Smooth muscle cell (in vitro differentiated cells): ENCODE measurements at regions not wholly inside any gene's neighbourhood (a gene's known extent, or its start where the extent isn't known, plus 50 kb on each side); places are given as distances from the start of the nearest gene placed in this dataset.

Source experiments
- DNase-seq: peaks from one replicate; lab custom pipeline; 2025; ENCODE audit not compliant: unreplicated experiment; lab: John Stamatoyannopoulos, UW
- H2AFZ ChIP-seq: fragments of 200-600 bp; sonication (generic); 2 replicates; pipeline ENCODE4 v1.6.0; 2016; ENCODE audit warnings: antibody characterized with exemption, low read depth, mild to moderate bottlenecking
- H3F3A ChIP-seq: fragments of 200-600 bp; sonication (generic); 2 replicates; pipeline ENCODE4 v1.6.0; 2017; ENCODE audit warnings: antibody characterized with exemption, low read depth
- H3K27ac ChIP-seq: fragments of 200-600 bp; sonication (generic); 2 replicates; pipeline ENCODE4 v1.5.1; 2016; ENCODE audit warnings: low read depth, mild to moderate bottlenecking
- H3K27me3 ChIP-seq: fragments of 200-600 bp; sonication (generic); 2 replicates; pipeline ENCODE4 v1.6.1; 2016; ENCODE audit warnings: low read depth, mild to moderate bottlenecking
- H3K36me3 ChIP-seq: fragments of 200-600 bp; sonication (generic); 2 replicates; pipeline ENCODE4 v1.5.1; 2016; ENCODE audit warnings: low read depth
- H3K4me1 ChIP-seq: fragments of 200-600 bp; sonication (generic); 2 replicates; pipeline ENCODE4 v1.5.1; 2016; ENCODE audit warnings: low read depth
- H3K4me2 ChIP-seq: fragments of 200-600 bp; sonication (generic); 2 replicates; pipeline ENCODE4 v1.6.0; 2016; ENCODE audit warnings: mild to moderate bottlenecking
- H3K4me3 ChIP-seq: fragments of 200-600 bp; sonication (generic); 2 replicates; pipeline ENCODE4 v1.5.1; 2016; ENCODE audit warnings: mild to moderate bottlenecking
- H3K79me2 ChIP-seq: fragments of 200-600 bp; sonication (generic); 2 replicates; pipeline ENCODE4 v1.6.0; 2016; ENCODE audit warnings: low read depth, mild to moderate bottlenecking
- H3K9ac ChIP-seq: fragments of 200-600 bp; sonication (generic); 2 replicates; pipeline ENCODE4 v1.6.0; 2016; ENCODE audit warnings: low read depth
- H3K9me3 ChIP-seq: fragments of 200-600 bp; sonication (generic); replicated peaks from 2 replicates; pipeline ENCODE4 v1.5.1; 2016; ENCODE audit warnings: low read depth
- H4K20me1 ChIP-seq: fragments of 200-600 bp; sonication (generic); 2 replicates; pipeline ENCODE4 v1.6.0; 2016; ENCODE audit warnings: low read depth
- WGBS: methylation state at CpG from one replicate; pipeline ENCODE4 v1.1.7; 2016; ENCODE audit warnings: low lambda C conversion rate; 5-methylcytosine and 5-hydroxymethylcytosine counted together
- TF ChIP-seq, protein P1 (sequence below): fragments of 200-600 bp; sonication (generic); IDR thresholded peaks from 2 replicates; pipeline ENCODE4 v1.5.1; 2017; ENCODE audit warnings: borderline replicate concordance, mild to moderate bottlenecking, antibody characterized with exemption; ENCODE audit not compliant: insufficient read depth, poor library complexity, severe bottlenecking

DNA sequence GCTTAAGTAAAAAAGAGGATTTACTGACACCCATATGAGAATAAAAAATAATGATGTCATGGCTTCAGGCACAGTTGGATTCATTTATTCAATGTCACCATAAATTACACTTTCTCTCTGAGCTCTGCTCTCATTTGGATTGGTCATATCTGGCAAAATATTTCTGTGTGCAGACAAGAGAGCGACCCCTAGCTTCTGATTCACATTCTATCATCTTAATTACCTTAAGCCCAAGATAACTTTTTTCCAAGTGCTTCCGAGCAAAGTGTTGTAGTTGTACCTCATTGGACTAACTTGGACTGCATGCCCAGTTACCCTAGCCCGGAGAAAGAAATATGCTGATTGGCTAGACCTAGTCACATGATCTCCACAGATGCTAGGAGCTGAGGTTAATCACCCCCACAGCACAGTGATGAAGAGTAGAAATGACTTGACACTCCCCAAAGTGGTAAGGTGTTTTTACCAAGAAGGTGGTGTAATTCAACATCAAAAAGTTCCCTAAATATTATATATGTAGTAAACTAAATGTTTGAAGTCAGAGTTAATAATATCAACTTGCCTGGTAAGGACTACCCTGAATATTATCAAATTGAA lies 552.2 kb upstream of the SUCLG2 start:
- WGBS, result 94% methylated on average over 3 of the region's 3 CpGs
- Histone ChIP-seq H4K20me1 (no peaks in the 10 kb centered on the region), H3K4me3 (no peak overlapping the region), H3K4me1 (no peaks in the 10 kb centered on the region), H3K27me3 (no peaks in the 10 kb centered on the region), H3K9me3 (peaks cover 7% of the 10 kb centered on the region), H3K4me2 (no peak overlapping the region), H2AFZ (no peak overlapping the region), H3K9ac (no peak overlapping the region), H3K36me3 (no peaks in the 10 kb centered on the region), H3K79me2 (no peaks in the 10 kb centered on the region), H3K27ac (no peak overlapping the region), H3F3A (no peaks in the 10 kb centered on the region)
- no peak for DNase-seq
- TF ChIP-seq, protein P1, sequence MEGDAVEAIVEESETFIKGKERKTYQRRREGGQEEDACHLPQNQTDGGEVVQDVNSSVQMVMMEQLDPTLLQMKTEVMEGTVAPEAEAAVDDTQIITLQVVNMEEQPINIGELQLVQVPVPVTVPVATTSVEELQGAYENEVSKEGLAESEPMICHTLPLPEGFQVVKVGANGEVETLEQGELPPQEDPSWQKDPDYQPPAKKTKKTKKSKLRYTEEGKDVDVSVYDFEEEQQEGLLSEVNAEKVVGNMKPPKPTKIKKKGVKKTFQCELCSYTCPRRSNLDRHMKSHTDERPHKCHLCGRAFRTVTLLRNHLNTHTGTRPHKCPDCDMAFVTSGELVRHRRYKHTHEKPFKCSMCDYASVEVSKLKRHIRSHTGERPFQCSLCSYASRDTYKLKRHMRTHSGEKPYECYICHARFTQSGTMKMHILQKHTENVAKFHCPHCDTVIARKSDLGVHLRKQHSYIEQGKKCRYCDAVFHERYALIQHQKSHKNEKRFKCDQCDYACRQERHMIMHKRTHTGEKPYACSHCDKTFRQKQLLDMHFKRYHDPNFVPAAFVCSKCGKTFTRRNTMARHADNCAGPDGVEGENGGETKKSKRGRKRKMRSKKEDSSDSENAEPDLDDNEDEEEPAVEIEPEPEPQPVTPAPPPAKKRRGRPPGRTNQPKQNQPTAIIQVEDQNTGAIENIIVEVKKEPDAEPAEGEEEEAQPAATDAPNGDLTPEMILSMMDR, result no peak

DNA sequence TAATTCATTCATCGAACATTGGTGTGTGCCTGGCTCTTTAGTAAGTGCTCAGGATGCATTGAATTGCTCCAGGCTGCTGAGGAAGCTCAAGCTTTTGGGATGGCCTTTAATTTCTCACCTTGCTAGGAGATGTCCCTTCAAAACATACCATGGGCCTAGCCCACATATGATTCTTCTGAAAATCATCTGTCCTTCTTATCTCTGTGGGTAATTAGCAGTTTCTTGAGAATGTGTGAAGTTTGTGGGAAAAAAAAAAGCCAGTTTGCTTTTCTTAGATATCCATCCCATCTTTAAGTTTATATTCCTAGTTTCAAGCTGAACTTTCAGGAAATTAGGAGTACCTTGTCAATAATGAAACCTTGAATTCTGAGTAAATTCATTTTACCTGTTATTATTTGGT lies 532.3 kb upstream of the SUCLG2 start:
- Histone ChIP-seq H3K27me3 (peaks cover 5% of the 10 kb centered on the region), H2AFZ (no peak overlapping the region), H3K9me3 (no peaks in the 10 kb centered on the region), H3F3A (no peaks in the 10 kb centered on the region), H3K9ac (no peak overlapping the region), H3K79me2 (no peaks in the 10 kb centered on the region), H3K27ac (no peak overlapping the region), H3K4me1 (no peaks in the 10 kb centered on the region), H3K4me3 (no peak overlapping the region), H3K4me2 (no peak overlapping the region), H4K20me1 (no peaks in the 10 kb centered on the region), H3K36me3 (no peaks in the 10 kb centered on the region)
- WGBS, result 95% methylated on average over 1 of the region's 1 CpG
- TF ChIP-seq, protein P1, result no peak
- DNase-seq, result no peak

DNA sequence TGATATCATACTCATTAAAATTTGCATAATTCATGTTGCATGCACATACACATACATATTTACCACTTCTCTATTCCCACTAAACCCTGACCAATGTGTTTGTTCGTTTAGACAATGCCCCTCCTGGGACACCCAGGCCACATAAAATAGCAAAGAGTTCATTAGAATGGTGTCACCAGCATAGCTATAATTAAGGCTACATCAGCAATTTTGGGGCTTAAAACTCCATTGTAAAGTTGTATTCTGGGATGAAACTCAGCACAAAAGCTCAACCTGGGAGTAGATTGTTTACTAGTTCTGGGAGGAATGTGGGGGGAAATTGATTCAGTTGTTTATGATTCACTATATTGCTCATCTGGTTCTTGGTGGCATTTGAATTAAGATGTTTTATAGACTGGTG lies 522.2 kb upstream of the SUCLG2 start:
- H3K36me3 ChIP-seq, result no peaks in the 10 kb centered on the region
- H3K9ac ChIP-seq, result no peak overlapping the region
- H4K20me1 ChIP-seq, result no peaks in the 10 kb centered on the region
- no peak overlapping the region for H3K4me3 ChIP-seq
- no peak for DNase-seq
- TF ChIP-seq, protein P1, result no peak
- no peak overlapping the region for H3K4me2 ChIP-seq
- no peak overlapping the region for H3K27ac ChIP-seq
- no peak overlapping the region for H2AFZ ChIP-seq
- H3K4me1 ChIP-seq, result no peaks in the 10 kb centered on the region
- peaks cover 3% of the 10 kb centered on the region for H3K9me3 ChIP-seq
- H3F3A ChIP-seq, result no peaks in the 10 kb centered on the region
- H3K79me2 ChIP-seq, result no peaks in the 10 kb centered on the region
- H3K27me3 ChIP-seq, result no peaks in the 10 kb centered on the region
- 74% methylated on average over 1 of the region's 1 CpG for WGBS

DNA sequence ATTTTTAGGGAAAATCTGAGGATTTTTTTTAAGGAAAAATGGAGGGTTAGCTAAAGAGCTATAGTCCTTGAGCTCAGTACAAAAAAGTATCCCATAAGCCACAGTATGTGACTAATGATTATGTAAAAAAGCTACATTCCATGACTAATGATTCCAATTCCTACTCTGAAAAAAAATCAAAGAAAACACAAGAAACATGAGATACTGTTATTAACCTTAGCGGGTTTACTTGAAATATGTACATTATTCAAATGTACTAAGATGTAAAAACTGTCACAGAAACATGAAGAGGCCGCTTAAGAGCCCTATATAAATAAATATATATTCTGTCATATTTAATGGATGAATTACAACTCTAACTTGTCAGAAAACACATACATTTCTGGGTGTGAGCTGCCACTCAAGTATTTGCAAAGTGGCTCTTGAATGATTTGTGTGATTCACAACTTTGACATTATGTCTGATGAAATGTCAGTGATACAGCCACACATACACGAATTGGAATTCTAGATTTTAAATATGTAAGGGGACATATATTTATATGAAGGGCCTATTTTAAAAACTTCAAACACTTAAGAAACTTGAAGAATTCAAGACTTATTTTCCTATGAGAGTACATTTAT lies 518.7 kb upstream of the SUCLG2 start:
- WGBS, result 74% methylated on average over 3 of the region's 3 CpGs

More for the DNA sequence above, 518.7 kb upstream of the SUCLG2 start:
- DNase-seq, result no peak
- no peaks in the 10 kb centered on the region for H3K27me3 ChIP-seq
- no peaks in the 10 kb centered on the region for H4K20me1 ChIP-seq
- TF ChIP-seq, protein P1, result no peak
- H3K4me3 ChIP-seq, result no peak overlapping the region
- H3K36me3 ChIP-seq, result no peaks in the 10 kb centered on the region
- peaks cover 12% of the 10 kb centered on the region for H3K9me3 ChIP-seq
- H3K9ac ChIP-seq, result no peak overlapping the region
- H3K4me1 ChIP-seq, result no peaks in the 10 kb centered on the region
- H3K27ac ChIP-seq, result no peak overlapping the region
- H3K79me2 ChIP-seq, result no peaks in the 10 kb centered on the region
- no peak overlapping the region for H2AFZ ChIP-seq
- no peak overlapping the region for H3K4me2 ChIP-seq
- no peaks in the 10 kb centered on the region for H3F3A ChIP-seq
